Astrocyte of the spinal cord (primary cell): ENCODE measurements at regions not wholly inside any gene's neighbourhood (a gene's known extent, or its start where the extent isn't known, plus 50 kb on each side); places are given as distances from the start of the nearest gene placed in this dataset.

Experiments used
- DNase-seq: peaks from one replicate; pipeline ENCODE4 v3.0.0; 2011; ENCODE audit warnings: low read depth, low spot score
- H3K4me3 ChIP-seq: 2 replicates; pipeline ENCODE4 v1.5.1; 2011; ENCODE audit warnings: low read depth, mild to moderate bottlenecking, low read length, moderate library complexity
- in situ Hi-C: cut with HindIII; loops from 2 replicates; pipeline ENCODE4 v1.10.0; 2017; ENCODE audit warnings: low sequenced_read_pairs
- TF ChIP-seq, protein P1 (sequence below): IDR thresholded peaks from 2 replicates; pipeline ENCODE4 v1.5.1; 2012; ENCODE audit warnings: low read depth, mild to moderate bottlenecking, low read length, inconsistent platforms

DNA sequence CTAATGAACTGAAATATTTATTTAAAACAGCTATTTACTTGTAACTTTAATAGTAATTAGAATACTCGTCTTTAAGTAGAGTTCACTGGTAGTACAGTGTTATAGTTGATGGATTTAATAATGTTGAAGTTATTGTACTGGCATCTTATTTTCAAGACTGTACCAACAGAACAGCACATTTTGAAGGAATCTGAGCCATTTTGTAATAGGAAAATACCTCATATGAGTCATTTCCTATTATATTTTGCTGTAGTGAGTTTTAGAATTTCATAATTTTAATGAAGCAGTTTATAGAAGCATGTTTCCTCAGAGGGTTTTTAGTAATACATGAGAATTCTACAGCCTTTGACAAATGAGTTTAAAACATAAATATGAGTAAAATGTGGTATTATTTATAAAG is 258.3 kb downstream of the OLFM3 start:
- TF ChIP-seq, protein P1, sequence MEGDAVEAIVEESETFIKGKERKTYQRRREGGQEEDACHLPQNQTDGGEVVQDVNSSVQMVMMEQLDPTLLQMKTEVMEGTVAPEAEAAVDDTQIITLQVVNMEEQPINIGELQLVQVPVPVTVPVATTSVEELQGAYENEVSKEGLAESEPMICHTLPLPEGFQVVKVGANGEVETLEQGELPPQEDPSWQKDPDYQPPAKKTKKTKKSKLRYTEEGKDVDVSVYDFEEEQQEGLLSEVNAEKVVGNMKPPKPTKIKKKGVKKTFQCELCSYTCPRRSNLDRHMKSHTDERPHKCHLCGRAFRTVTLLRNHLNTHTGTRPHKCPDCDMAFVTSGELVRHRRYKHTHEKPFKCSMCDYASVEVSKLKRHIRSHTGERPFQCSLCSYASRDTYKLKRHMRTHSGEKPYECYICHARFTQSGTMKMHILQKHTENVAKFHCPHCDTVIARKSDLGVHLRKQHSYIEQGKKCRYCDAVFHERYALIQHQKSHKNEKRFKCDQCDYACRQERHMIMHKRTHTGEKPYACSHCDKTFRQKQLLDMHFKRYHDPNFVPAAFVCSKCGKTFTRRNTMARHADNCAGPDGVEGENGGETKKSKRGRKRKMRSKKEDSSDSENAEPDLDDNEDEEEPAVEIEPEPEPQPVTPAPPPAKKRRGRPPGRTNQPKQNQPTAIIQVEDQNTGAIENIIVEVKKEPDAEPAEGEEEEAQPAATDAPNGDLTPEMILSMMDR = no peak
- in situ Hi-C loops = no loop called here
- no peak overlapping the region for H3K4me3 ChIP-seq
- DNase-seq = peak; percentile 49

DNA sequence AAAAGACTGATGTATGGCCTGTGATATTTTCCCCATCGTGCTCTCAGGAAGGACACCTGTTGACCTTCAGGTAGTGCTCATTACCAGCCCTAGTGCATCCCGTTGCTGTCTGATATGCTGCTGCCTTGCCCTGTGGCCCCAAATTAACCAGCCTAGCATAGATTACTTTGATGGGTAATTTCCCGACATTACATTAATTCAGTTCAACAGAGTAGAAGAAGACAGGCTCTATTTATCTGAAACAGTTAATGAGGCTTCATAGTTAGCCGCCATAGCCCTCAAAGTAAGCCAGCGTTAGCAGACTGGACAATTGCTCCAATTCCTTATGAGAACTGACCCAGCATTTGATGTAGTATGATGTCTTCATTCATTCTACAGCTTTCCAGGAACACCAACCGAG is 257.6 kb downstream of the OLFM3 start:
- TF ChIP-seq, protein P1 = no peak
- no peak for DNase-seq
- in situ Hi-C loops = no loop called here
- no peak overlapping the region for H3K4me3 ChIP-seq

DNA sequence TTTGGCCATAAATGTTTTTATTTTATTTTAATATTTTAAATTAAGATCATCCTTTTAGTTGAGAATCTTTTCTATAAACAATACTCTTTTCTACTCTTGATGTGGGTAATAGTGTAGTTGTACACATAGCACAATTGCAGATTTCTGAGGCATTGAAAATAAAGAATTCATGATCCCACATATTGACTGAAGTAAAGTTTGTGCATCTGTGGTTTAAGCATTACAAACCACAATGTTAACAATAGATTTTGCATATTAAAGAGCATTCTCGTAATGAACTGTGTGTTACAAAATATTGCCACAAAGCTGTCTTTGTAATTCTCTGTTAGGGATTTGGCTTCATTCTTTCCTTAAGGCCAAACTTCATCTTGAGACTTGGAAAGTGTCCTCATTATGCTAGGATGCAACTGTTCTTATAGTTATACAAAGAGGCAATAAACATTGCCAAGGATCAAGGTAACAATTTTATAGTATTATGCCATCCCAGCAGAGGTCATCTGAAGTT is 256.8 kb downstream of the OLFM3 start:
- TF ChIP-seq, protein P1 = no peak
- DNase-seq = no peak
- H3K4me3 ChIP-seq = no peak overlapping the region
- in situ Hi-C loops = no loop called here

DNA sequence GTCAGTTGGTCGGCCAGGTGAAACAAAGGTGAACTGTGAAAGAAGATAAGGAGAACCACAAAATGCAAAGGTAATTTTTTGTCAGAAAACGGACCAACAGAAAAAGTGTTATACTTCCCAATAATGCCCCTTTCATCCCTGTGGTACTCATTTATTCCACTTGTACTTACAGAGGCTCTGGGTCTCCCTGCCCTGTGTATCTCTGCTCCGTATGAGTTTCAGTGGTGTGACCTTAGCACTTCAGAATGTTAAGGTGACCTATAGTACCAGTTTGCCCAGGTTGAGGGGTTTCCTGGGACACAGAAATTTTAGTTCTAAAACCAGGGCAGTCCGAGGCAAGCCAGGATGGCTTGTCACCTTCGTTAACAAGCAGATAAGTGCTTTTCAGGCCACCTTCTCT is 254.8 kb downstream of the OLFM3 start:
- DNase-seq = no peak
- in situ Hi-C loops = no loop called here
- H3K4me3 ChIP-seq = no peak overlapping the region
- TF ChIP-seq, protein P1 = no peak

DNA sequence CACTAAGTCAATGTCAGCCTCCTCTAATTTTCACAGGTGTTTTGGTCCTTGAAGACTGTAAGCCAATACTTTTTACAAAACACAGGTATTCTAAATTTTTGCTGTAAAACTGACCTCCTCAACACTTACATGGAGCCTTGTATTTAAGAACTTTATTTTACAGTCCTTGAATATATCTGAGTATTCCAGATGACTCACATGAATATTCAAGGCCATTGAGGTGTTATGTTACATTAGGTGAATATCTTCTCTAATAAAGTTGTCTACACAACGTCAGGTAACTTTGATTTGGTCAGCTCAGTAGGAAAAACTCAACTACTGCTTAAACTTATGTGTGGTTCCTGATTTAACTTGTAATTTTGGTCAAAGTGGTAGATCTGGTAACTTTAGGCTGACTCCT is 254.2 kb downstream of the OLFM3 start:
- DNase-seq = no peak
- TF ChIP-seq, protein P1 = no peak
- in situ Hi-C loops = no loop called here
- no peak overlapping the region for H3K4me3 ChIP-seq

DNA sequence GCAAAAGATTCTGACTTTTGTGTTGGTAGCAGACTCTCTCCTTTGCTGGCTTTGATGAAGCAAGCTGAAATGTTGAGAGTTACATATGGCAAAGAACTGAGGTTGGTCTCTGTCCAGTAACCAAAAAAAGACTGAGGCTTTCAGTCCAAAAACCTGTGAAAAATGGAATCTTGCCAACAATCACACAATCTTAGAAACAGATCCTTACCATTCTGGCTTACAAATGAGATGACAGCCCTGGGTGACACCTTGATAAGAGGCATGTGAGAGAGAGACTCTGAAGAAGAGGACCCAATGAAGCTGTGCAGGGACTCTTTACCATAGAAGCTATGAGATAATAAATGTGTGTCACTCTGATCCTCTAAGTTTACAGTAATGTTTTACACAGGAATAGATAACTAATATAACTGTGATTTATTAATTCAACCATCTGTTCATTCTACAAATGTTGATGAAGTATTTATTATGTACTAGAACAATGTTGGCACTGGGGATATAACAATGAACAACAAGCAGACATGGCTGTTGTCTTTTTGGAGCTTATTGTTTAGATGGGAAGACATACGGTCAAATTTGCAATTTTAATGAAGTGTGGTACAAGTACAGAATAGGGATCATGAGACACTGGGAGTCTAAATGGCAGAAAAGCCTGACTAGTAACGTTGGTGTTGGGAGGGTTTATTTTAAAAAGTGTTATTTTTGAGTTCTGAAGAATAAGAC is 251.0 kb downstream of the OLFM3 start:
- in situ Hi-C loops = no loop called here
- TF ChIP-seq, protein P1 = no peak
- H3K4me3 ChIP-seq = no peak overlapping the region
- no peak for DNase-seq
